Activated T-cell treated with anti-CD3 and anti-CD28 coated beads, Interleukin-2, amount 50 U/mL, for 72 hours (primary cell): ENCODE measurements at regions not wholly inside any gene's neighbourhood (a gene's known extent, or its start where the extent isn't known, plus 50 kb on each side); places are given as distances from the start of the nearest gene placed in this dataset.

Source experiments
- ATAC-seq, 2 donors: fragments of 150-1000 bp; cut with Tn5 transposase; replicated peaks in 1 of 2; 2 replicates each; pipeline ENCODE4 v1.10.0; 2021; ENCODE audit warnings: moderate library complexity in 2 of 2, mild to moderate bottlenecking in 1 of 2
- DNase-seq, 2 donors: peaks; one replicate each; pipeline ENCODE4 v3.0.0; 2021 to 2022; ENCODE audit warnings: mixed read lengths in 1 of 2
- H3K27ac Mint-ChIP-seq: one replicate; pipeline ENCODE4 v1.8.0; 2022; ENCODE audit warnings: mild to moderate bottlenecking, moderate library complexity, mixed read lengths
- H3K27me3 Mint-ChIP-seq: one replicate; pipeline ENCODE4 v1.8.0; 2022; ENCODE audit warnings: low read depth, mixed read lengths
- H3K36me3 Mint-ChIP-seq, 2 donors: one replicate each; pipeline ENCODE4 v1.8.0; 2022; ENCODE audit warnings: mixed read lengths in 2 of 2, mild to moderate bottlenecking in 1 of 2; ENCODE audit not compliant: insufficient read depth in 2 of 2
- H3K4me1 Mint-ChIP-seq: one replicate; pipeline ENCODE4 v1.8.0; 2022; ENCODE audit warnings: low read depth, mixed read lengths
- H3K4me3 Mint-ChIP-seq, 2 donors: one replicate each; pipeline ENCODE4 v1.8.0; 2022; ENCODE audit warnings: mild to moderate bottlenecking in 2 of 2, mixed read lengths in 2 of 2, moderate library complexity in 2 of 2
- H3K9me3 Mint-ChIP-seq, 2 donors: one replicate each; pipeline ENCODE4 v1.8.0; 2022; ENCODE audit warnings: mixed read lengths in 2 of 2

DNA sequence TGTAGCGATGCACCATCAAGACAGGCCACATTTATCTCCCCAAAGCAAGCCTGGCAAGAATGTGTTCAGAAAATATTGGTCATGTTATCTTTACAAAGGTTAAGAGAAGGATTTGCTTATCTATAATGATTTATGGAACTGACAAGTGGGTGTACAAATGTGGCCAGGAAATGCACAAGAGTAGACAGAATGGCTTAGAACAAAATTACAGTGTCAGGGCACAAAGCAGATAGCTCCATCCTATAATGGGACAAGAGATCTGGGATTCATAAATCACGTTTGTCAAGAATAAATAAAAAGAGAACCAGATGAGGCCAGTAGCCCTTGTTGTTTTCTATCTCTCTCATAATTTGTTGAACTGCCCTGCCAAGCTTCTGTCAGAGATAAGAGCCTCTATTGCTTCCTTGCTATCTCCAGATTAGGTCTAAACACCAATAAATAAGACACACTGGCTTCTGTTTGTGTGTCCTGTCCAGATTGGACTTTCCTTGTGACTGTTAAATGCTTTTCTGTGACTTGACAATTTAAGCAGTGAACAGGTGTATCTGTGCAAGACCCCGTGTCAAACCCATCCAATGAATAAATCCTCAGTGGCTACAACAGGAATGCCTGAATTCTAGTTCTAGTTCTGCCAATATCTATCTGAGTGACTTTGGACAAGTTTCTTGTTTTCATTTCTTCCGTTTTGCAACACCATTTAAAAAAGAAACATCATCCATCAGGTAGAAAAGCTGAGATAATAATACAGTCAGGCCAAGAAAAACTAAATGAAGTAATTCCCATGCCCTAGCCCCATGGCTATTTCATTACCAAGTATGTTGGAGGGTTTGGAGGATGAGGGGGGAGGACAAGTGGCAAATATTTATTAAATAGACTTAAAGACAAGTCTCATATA is 157.2 kb downstream of the DCLK3 start:
- H3K27me3 Mint-ChIP-seq: no peaks in the 10 kb centered on the region
- no peak overlapping the region for H3K27ac Mint-ChIP-seq
- H3K36me3 Mint-ChIP-seq: no peaks in the 10 kb centered on the region
- ATAC-seq: no peak
- H3K9me3 Mint-ChIP-seq: peaks cover 0 to 1% of the 10 kb centered on the region in 2 donors
- no peak for DNase-seq
- no peaks in the 10 kb centered on the region for H3K4me1 Mint-ChIP-seq
- no peak overlapping the region for H3K4me3 Mint-ChIP-seq

DNA sequence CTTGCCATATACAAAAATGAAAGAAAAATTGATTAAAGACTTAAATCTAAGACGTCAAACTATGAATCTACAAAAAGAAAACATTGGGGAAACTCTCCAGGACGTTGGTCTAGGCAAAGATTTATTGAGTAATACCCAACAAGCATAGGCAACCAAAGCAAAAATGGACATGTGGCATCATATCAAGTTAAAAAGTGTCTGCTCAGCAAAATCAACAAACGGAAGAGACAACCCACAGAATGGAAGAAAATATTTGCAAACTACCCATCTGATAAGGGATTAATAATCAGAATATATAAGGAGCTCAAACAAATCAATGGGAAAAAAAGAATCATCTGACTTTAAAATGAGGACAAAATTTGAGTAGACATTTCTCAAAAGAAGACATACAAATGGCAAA is 160.9 kb downstream of the DCLK3 start:
- Mint-ChIP-seq H3K27ac (no peak overlapping the region), H3K27me3 (no peaks in the 10 kb centered on the region), H3K36me3 (no peaks in the 10 kb centered on the region), H3K4me3 (no peak overlapping the region), H3K4me1 (no peaks in the 10 kb centered on the region), H3K9me3 (peaks cover 0 to 1% of the 10 kb centered on the region in 2 donors)
- ATAC-seq: no peak
- no peak for DNase-seq

DNA sequence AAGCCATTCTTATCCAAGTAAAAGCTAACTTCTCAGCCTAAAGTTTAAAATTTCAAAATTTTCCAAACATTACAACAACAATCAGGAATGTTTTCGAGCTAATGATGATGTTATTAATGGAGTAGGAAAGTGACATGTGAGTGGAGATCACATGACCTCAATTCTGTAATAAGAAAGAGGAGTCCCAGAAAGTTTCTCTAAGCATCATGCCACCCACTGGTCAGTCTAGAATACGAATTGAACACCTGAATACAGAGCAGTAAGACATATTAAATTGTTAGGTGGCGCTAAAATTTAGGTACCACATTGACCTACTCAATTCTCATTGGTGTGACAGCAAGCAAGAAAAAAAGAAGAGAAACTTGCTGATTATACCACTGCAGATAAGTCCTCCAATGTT is 163.9 kb downstream of the DCLK3 start:
- Mint-ChIP-seq H3K27ac (no peak overlapping the region), H3K4me3 (no peak overlapping the region), H3K9me3 (peaks cover 0 to 1% of the 10 kb centered on the region in 2 donors), H3K4me1 (no peaks in the 10 kb centered on the region), H3K36me3 (no peaks in the 10 kb centered on the region), H3K27me3 (peaks cover 13% of the 10 kb centered on the region)
- ATAC-seq (no peak), DNase-seq (no peak)
